B cell (primary cell): ENCODE measurements at regions not wholly inside any gene's neighbourhood (a gene's known extent, or its start where the extent isn't known, plus 50 kb on each side); places are given as distances from the start of the nearest gene placed in this dataset.

Source experiments
- ATAC-seq: fragments of 200-7000 bp; cut with Tn5 transposase; one replicate; pipeline ENCODE4 v1.10.0; 2021; ENCODE audit warnings: low read depth, mild to moderate bottlenecking, moderate number of reproducible peaks, moderate library complexity
- CTCF ChIA-PET: fragments of 350-600 bp; sonication (Branson Sonifier 250); formaldehyde crosslinking; loops from one replicate; lab custom pipeline; 2021; ENCODE audit warnings: antibody characterized with exemption, inconsistent platforms; lab: Charles Lee
- POLR2A ChIA-PET: fragments of 350-600 bp; sonication (Branson Sonifier 250); formaldehyde crosslinking; loops from one replicate; lab custom pipeline; 2021; ENCODE audit warnings: antibody characterized with exemption; lab: Charles Lee
- DNase-seq: peaks from one replicate; pipeline ENCODE4 v3.0.0; 2013
- H2AFZ ChIP-seq: 2 replicates; pipeline ENCODE4 v1.6.1; 2012; ENCODE audit warnings: mild to moderate bottlenecking, low read depth, low read length; ENCODE audit not compliant: insufficient read depth, poor library complexity, severe bottlenecking
- H3K27ac ChIP-seq, 2 donors: 1 replicate in 1 of 2; 2 replicates in 1 of 2; pipeline ENCODE4 v1.5.1; 2012 to 2013; ENCODE audit warnings: low read length in 2 of 2, mild to moderate bottlenecking in 2 of 2, moderate library complexity in 1 of 2
- H3K27me3 ChIP-seq, 4 experiments: fragments of 200-600 bp in 1 of 4; sonication (generic) in 1 of 4; replicated peaks in 1 of 4; 1 replicate in 2 of 4; 2 replicates in 2 of 4; pipeline versions ENCODE4 v1.6.1 to v1.7.0; 2013 to 2016; ENCODE audit warnings: low read length in 3 of 4, mild to moderate bottlenecking in 2 of 4, mixed read lengths in 1 of 4, moderate library complexity in 1 of 4; ENCODE audit not compliant: insufficient read depth in 4 of 4, control insufficient read depth in 3 of 4; ENCODE audit errors: control extremely low read depth in 1 of 4
- H3K36me3 ChIP-seq, 2 experiments: replicated peaks in 1 of 2; 1 replicate in 1 of 2; 2 replicates in 1 of 2; pipeline versions ENCODE4 v1.6.1 to v1.7.1; 2013; ENCODE audit warnings: low read length in 1 of 2; ENCODE audit not compliant: insufficient read depth in 2 of 2, control insufficient read depth in 1 of 2; ENCODE audit errors: control extremely low read depth in 1 of 2, extremely low read depth in 1 of 2
- H3K4me1 ChIP-seq, 2 donors: fragments of 200-600 bp in 1 of 2; sonication (generic) in 1 of 2; 1 replicate in 1 of 2; 2 replicates in 1 of 2; pipeline versions ENCODE4 v1.5.1 to v1.6.1; 2013 to 2017; ENCODE audit warnings: low read length in 2 of 2; ENCODE audit not compliant: control insufficient read depth in 2 of 2, insufficient read depth in 2 of 2
- H3K4me2 ChIP-seq: replicated peaks from 2 replicates; pipeline ENCODE3; 2012; ENCODE audit warnings: mild to moderate bottlenecking, low read depth, low read length; ENCODE audit not compliant: poor library complexity, severe bottlenecking
- H3K4me3 ChIP-seq, 5 experiments: fragments of 200-600 bp in 1 of 5; sonication (generic) in 1 of 5; 1 replicate in 3 of 5; 2 replicates in 2 of 5; pipeline versions ENCODE4 v1.5.1 to v1.7.0; 2011 to 2016; ENCODE audit warnings: low read length in 4 of 5, mild to moderate bottlenecking in 4 of 5, low read depth in 2 of 5, control low read depth in 1 of 5, moderate library complexity in 1 of 5; ENCODE audit not compliant: insufficient read depth in 1 of 5; ENCODE audit errors: control extremely low read depth in 1 of 5, extremely low read depth in 1 of 5
- H3K79me2 ChIP-seq: fragments of 200-600 bp; sonication (generic); one replicate; pipeline ENCODE4 v1.6.0; 2016; ENCODE audit warnings: low read length; ENCODE audit not compliant: control insufficient read depth, insufficient read depth
- H3K9ac ChIP-seq: fragments of 200-600 bp; sonication (generic); 2 replicates; pipeline ENCODE4 v1.6.1; 2017; ENCODE audit warnings: mild to moderate bottlenecking, low read length, moderate library complexity
- H3K9me3 ChIP-seq, 3 donors: one replicate each; pipeline versions ENCODE4 v1.6.1 to v1.7.1; 2013; ENCODE audit warnings: low read length in 2 of 3; ENCODE audit not compliant: control insufficient read depth in 2 of 3, insufficient read depth in 1 of 3; ENCODE audit errors: control extremely low read depth in 1 of 3
- H4K20me1 ChIP-seq: 2 replicates; pipeline ENCODE4 v1.6.0; 2012; ENCODE audit warnings: mild to moderate bottlenecking, low read length; ENCODE audit not compliant: insufficient read depth, control insufficient read depth, poor library complexity, severe bottlenecking
- H3K27ac Mint-ChIP-seq: one replicate; pipeline ENCODE4 v1.8.0; 2021; ENCODE audit warnings: mixed read lengths
- H3K27me3 Mint-ChIP-seq: one replicate; pipeline ENCODE4 v1.8.0; 2021; ENCODE audit warnings: mixed read lengths
- H3K4me1 Mint-ChIP-seq: one replicate; pipeline ENCODE4 v1.8.0; 2021; ENCODE audit warnings: mixed read lengths
- H3K4me3 Mint-ChIP-seq: one replicate; pipeline ENCODE4 v1.8.0; 2021; ENCODE audit warnings: mixed read lengths
- H3K9me3 Mint-ChIP-seq: one replicate; pipeline ENCODE4 v1.8.0; 2022; ENCODE audit warnings: mixed read lengths; ENCODE audit not compliant: insufficient read depth
- CTCF ChIP-seq: fragments of 200-600 bp; IDR thresholded peaks from one replicate; pipeline ENCODE4 v1.8.0; 2022; ENCODE audit warnings: antibody characterized with exemption, mild to moderate bottlenecking
- EZH2 ChIP-seq: IDR thresholded peaks from 2 replicates; pipeline ENCODE4 v1.6.1; 2012; ENCODE audit warnings: borderline replicate concordance, low read depth, mild to moderate bottlenecking, moderate library complexity, low read length; ENCODE audit not compliant: insufficient read depth, poor library complexity, severe bottlenecking
- WGBS: methylation state at CpG from one replicate; pipeline ENCODE4 v1.1.5; 2013; ENCODE audit warnings: missing lambda C conversion rate; ENCODE audit not compliant: insufficient coverage; 5-methylcytosine and 5-hydroxymethylcytosine counted together
- intact Hi-C: fragments of 100-400 bp; cut with micrococcal nuclease; formaldehyde crosslinking; loops from one replicate; pipeline ENCODE4 v1.10.0; 2022

- Histone ChIP-seq H3K4me3 (no peak overlapping the region), H3K27ac (no peak overlapping the region), H2AFZ (no peak overlapping the region), H3K36me3 (no peaks in the 10 kb centered on the region), H3K4me2 (no peak overlapping the region), H3K4me1 (no peaks in the 10 kb centered on the region), H4K20me1 (no peaks in the 10 kb centered on the region), H3K27me3 (no peaks in the 10 kb centered on the region), H3K79me2 (no peaks in the 10 kb centered on the region), H3K9me3 (no peaks in the 10 kb centered on the region), H3K9ac (no peak overlapping the region)
- no CpG with 5 or more reads among the region's 1 CpG for WGBS
- Mint-ChIP-seq H3K27me3 (peaks cover 3% of the 10 kb centered on the region), H3K9me3 (no peaks in the 10 kb centered on the region), H3K4me1 (no peaks in the 10 kb centered on the region), H3K4me3 (no peak overlapping the region), H3K27ac (no peak overlapping the region)
- CTCF ChIA-PET, result interaction anchor here (1.1 kb wide), 1 partner anchor 10 kb away, joined by 4 read pairs; no protein-coding TSS in a partner anchor
- POLR2A ChIA-PET, result no interaction called here
- DNase-seq (no peak), ATAC-seq (no peak)
- intact Hi-C loops, result no loop called here
- TF ChIP-seq CTCF, result no peak
- TF ChIP-seq EZH2, result no peak
Measured at GRCh38 chrX:16454926-16455325, 195.0 kb upstream of the S100G start.

GRCh38 chrX:16457239-16457638 lies 192.7 kb upstream of the S100G start:
- Histone ChIP-seq H3K79me2 (no peaks in the 10 kb centered on the region), H2AFZ (no peak overlapping the region), H3K27me3 (no peaks in the 10 kb centered on the region), H3K36me3 (no peaks in the 10 kb centered on the region), H3K4me3 (no peak overlapping the region), H3K4me1 (no peaks in the 10 kb centered on the region), H4K20me1 (no peaks in the 10 kb centered on the region), H3K4me2 (no peak overlapping the region), H3K9ac (no peak overlapping the region), H3K9me3 (no peaks in the 10 kb centered on the region), H3K27ac (no peak overlapping the region)
- ChIA-PET POLR2A (no interaction called here), CTCF (no interaction called here)
- WGBS, result no CpG with 5 or more reads among the region's 1 CpG
- intact Hi-C loops, result no loop called here
- H3K4me3 Mint-ChIP-seq, result no peak overlapping the region
- no peak overlapping the region for H3K27ac Mint-ChIP-seq
- peaks cover 6% of the 10 kb centered on the region for H3K27me3 Mint-ChIP-seq
- no peaks in the 10 kb centered on the region for H3K9me3 Mint-ChIP-seq
- ATAC-seq, result no peak
- TF ChIP-seq EZH2 (no peak), CTCF (no peak)
- no peak for DNase-seq
- no peaks in the 10 kb centered on the region for H3K4me1 Mint-ChIP-seq
